SK-N-SH treated with all-trans-retinoic acid at 6 μM for 48 hours (cell line): ENCODE measurements at regions not wholly inside any gene's neighbourhood (a gene's known extent, or its start where the extent isn't known, plus 50 kb on each side); places are given as distances from the start of the nearest gene placed in this dataset.

ENCODE experiments used
- BACH2 ChIP-seq: fragments of 250-450 bp; sonication (Bioruptor Pico); IDR thresholded peaks from 2 replicates; pipeline ENCODE4 v1.9.0; 2021; ENCODE audit warnings: mild to moderate bottlenecking, borderline replicate concordance
- CREB5 ChIP-seq: fragments of 250-450 bp; sonication (Bioruptor Pico); IDR thresholded peaks from 2 replicates; pipeline ENCODE4 v1.5.1; 2020; ENCODE audit warnings: low read depth, mild to moderate bottlenecking, moderate library complexity
- ESRRG ChIP-seq: fragments of 250-450 bp; sonication (Bioruptor Pico); IDR thresholded peaks from 2 replicates; pipeline ENCODE4 v1.6.1; 2021; ENCODE audit warnings: mild to moderate bottlenecking
- OSR1 ChIP-seq: fragments of 250-450 bp; sonication (Bioruptor Pico); IDR thresholded peaks from 2 replicates; pipeline ENCODE4 v1.8.0; 2022; ENCODE audit warnings: moderate library complexity, mild to moderate bottlenecking, inconsistent platforms
- RARB ChIP-seq: fragments of 250-450 bp; sonication (Bioruptor Pico); IDR thresholded peaks from 2 replicates; pipeline ENCODE4 v1.8.0; 2021; ENCODE audit warnings: mild to moderate bottlenecking, moderate library complexity
- TCF4 ChIP-seq: fragments of 250-450 bp; sonication (Bioruptor Pico); IDR thresholded peaks from 2 replicates; pipeline ENCODE4 v1.8.0; 2021; ENCODE audit warnings: mild to moderate bottlenecking, moderate library complexity, borderline replicate concordance
- TOX ChIP-seq: fragments of 250-450 bp; sonication (Bioruptor Pico); IDR thresholded peaks from 2 replicates; pipeline ENCODE4 v1.8.0; 2021; ENCODE audit warnings: mild to moderate bottlenecking, moderate library complexity, borderline replicate concordance
- ZC3H10 ChIP-seq: fragments of 250-450 bp; sonication (Bioruptor Pico); IDR thresholded peaks from 2 replicates; pipeline ENCODE4 v1.5.1; 2021; ENCODE audit warnings: mild to moderate bottlenecking, moderate library complexity
- ZFP30 ChIP-seq: fragments of 450-650 bp; formaldehyde crosslinking; IDR thresholded peaks from 2 replicates; pipeline ENCODE4 v1.5.0; 2022; ENCODE audit warnings: mild to moderate bottlenecking, moderate library complexity

- no peak for TF ChIP-seq OSR1 (CRISPR knock-in tag)
- TF ChIP-seq RARB (CRISPR knock-in tag): no peak
- TF ChIP-seq TOX (CRISPR knock-in tag): no peak
- no peak for TF ChIP-seq TCF4 (CRISPR knock-in tag)
- TF ChIP-seq BACH2 (CRISPR knock-in tag): no peak
- no peak for TF ChIP-seq ESRRG
- no peak for TF ChIP-seq ZC3H10 (CRISPR knock-in tag)
- TF ChIP-seq CREB5 (CRISPR knock-in tag): no peak
- no peak for TF ChIP-seq ZFP30 (CRISPR knock-in tag)
These were observed 340.5 kb upstream of the SLC39A10 start for GRCh38 chr2:195316486-195316885.
